ENCODE measurements at regions not wholly inside any gene's neighbourhood (a gene's known extent, or its start where the extent isn't known, plus 50 kb on each side); places are given as distances from the start of the nearest gene placed in this dataset.
"Not testable (repeated sequence)": the region's sequence is repeated elsewhere in the genome, so short reads cannot be mapped to it uniquely, and the experiment has no call there.

DNA sequence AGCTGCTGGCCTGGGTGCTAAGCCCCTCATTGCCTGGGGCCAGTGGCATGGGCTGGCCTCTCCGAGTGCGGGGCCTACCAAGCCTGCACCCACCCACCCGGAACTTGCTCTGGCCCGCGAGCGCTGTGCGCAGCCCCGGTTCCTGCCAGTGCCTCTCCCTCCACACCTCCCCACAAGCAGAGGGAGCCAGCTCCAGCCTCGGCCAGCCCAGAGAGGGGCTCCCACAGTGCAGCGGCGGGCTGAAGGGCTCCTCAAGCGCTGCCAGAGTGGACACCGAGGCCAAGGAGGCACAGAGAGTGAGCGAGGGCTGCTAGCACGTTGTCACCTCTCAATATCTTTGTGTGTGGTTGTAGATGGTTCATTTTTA is 74.8 kb upstream of the ATP1A1 start:
- TF ChIP-seq CHD4 (IDR thresholded peaks at IDR 0.05; ENCODE audit: borderline replicate concordance); ELK1 (IDR thresholded peaks at IDR 0.05; ENCODE audit: low read depth, low read length); EP300 (IDR thresholded peaks at IDR 0.05); CTCF (IDR thresholded peaks at IDR 0.05); REST (IDR thresholded peaks at IDR 0.05): not testable (repeated sequence)
